DMS79 treated with DMSO at 0.1 percent for 48 hours (cell line): ENCODE measurements at regions not wholly inside any gene's neighbourhood (a gene's known extent, or its start where the extent isn't known, plus 50 kb on each side); places are given as distances from the start of the nearest gene placed in this dataset.

Source experiments
- DNase-seq: peaks from one replicate; lab custom pipeline; 2025; lab: John Stamatoyannopoulos, UW

- no peak for DNase-seq
These were observed 154.5 kb upstream of the ANK2 start for GRCh38 chr4:112894951-112895350.

GRCh38 chr4:112895811-112896608, 153.4 kb upstream of the ANK2 start:
- DNase-seq = no peak

- no peak for DNase-seq
These were observed 152.8 kb upstream of the ANK2 start for GRCh38 chr4:112896609-112897190.

GRCh38 chr4:112897543-112897942, 151.9 kb upstream of the ANK2 start:
- DNase-seq = no peak

GRCh38 chr4:112898357-112899141, 150.9 kb upstream of the ANK2 start:
- DNase-seq = no peak

- no peak for DNase-seq
These were observed 149.0 kb upstream of the ANK2 start for GRCh38 chr4:112900416-112900815.

- DNase-seq = peak; percentile 68
These were observed 147.5 kb upstream of the ANK2 start for GRCh38 chr4:112901962-112902411.

GRCh38 chr4:112905728-112906127, 143.7 kb upstream of the ANK2 start:
- no peak for DNase-seq

- DNase-seq = no peak
These were observed 140.9 kb upstream of the ANK2 start for GRCh38 chr4:112908511-112908910.

- DNase-seq = peak; percentile 25
These were observed 139.2 kb upstream of the ANK2 start for GRCh38 chr4:112910109-112910736.

- DNase-seq = no peak
These were observed 132.6 kb upstream of the ANK2 start for GRCh38 chr4:112916868-112917267.

GRCh38 chr4:112923516-112923915, 125.9 kb upstream of the ANK2 start:
- no peak for DNase-seq

- DNase-seq = no peak
These were observed 122.6 kb upstream of the ANK2 start for GRCh38 chr4:112926819-112927218.

GRCh38 chr4:112927544-112927943, 121.9 kb upstream of the ANK2 start:
- DNase-seq = no peak

GRCh38 chr4:112931001-112931400, 118.5 kb upstream of the ANK2 start:
- DNase-seq = no peak

GRCh38 chr4:112933790-112934189, 115.7 kb upstream of the ANK2 start:
- no peak for DNase-seq

- peak; percentile 5 for DNase-seq
These were observed 110.9 kb upstream of the ANK2 start for GRCh38 chr4:112938461-112939058.

GRCh38 chr4:112939901-112940300, 109.6 kb upstream of the ANK2 start:
- DNase-seq = no peak

GRCh38 chr4:112940336-112940735, 109.1 kb upstream of the ANK2 start:
- DNase-seq = no peak

GRCh38 chr4:112942077-112942476, 107.4 kb upstream of the ANK2 start:
- no peak for DNase-seq

- no peak for DNase-seq
These were observed 106.5 kb upstream of the ANK2 start for GRCh38 chr4:112942997-112943396.

GRCh38 chr4:112944006-112944405, 105.4 kb upstream of the ANK2 start:
- DNase-seq = no peak
